GM23338 (cell line): ENCODE measurements at regions not wholly inside any gene's neighbourhood (a gene's known extent, or its start where the extent isn't known, plus 50 kb on each side); places are given as distances from the start of the nearest gene placed in this dataset.

Source experiments
- ATAC-seq: fragments of 200-7000 bp; cut with Tn5 transposase; 3 replicates; pipeline ENCODE4 v1.9.1; 2020
- DNase-seq: peaks from one replicate; pipeline ENCODE4 v3.0.0-alpha.2; 2015; ENCODE audit warnings: low spot score
- H2AFZ ChIP-seq: fragments of 200-600 bp; sonication (generic); 2 replicates; pipeline ENCODE4 v1.8.0; 2016; ENCODE audit warnings: antibody characterized with exemption, mild to moderate bottlenecking, moderate library complexity
- H3F3A ChIP-seq: fragments of 200-600 bp; sonication (generic); replicated peaks from 2 replicates; pipeline ENCODE4 v1.8.0; 2017; ENCODE audit warnings: antibody characterized with exemption, mixed run types, low read depth
- H3K27ac ChIP-seq: fragments of 200-600 bp; sonication (generic); 2 replicates; pipeline ENCODE4 v1.6.1; 2016; ENCODE audit warnings: low read depth
- H3K27me3 ChIP-seq: fragments of 200-600 bp; sonication (generic); 2 replicates; pipeline ENCODE4 v1.8.0; 2016; ENCODE audit warnings: mild to moderate bottlenecking, mixed run types, moderate library complexity; ENCODE audit not compliant: insufficient read depth
- H3K36me3 ChIP-seq: fragments of 200-600 bp; sonication (generic); 2 replicates; pipeline ENCODE4 v1.8.0; 2016; ENCODE audit warnings: mild to moderate bottlenecking; ENCODE audit not compliant: insufficient read depth
- H3K4me1 ChIP-seq: fragments of 200-600 bp; sonication (generic); 2 replicates; pipeline ENCODE4 v1.8.0; 2016; ENCODE audit warnings: mild to moderate bottlenecking, moderate library complexity; ENCODE audit not compliant: insufficient read depth
- H3K4me2 ChIP-seq: fragments of 200-600 bp; sonication (generic); 2 replicates; pipeline ENCODE4 v1.7.1; 2017; ENCODE audit warnings: mixed run types
- H3K4me3 ChIP-seq: fragments of 200-600 bp; sonication (generic); 2 replicates; pipeline ENCODE4 v1.6.1; 2016; ENCODE audit warnings: mixed run types
- H3K79me2 ChIP-seq: fragments of 200-600 bp; sonication (generic); replicated peaks from 2 replicates; pipeline ENCODE4 v1.8.0; 2017; ENCODE audit warnings: mild to moderate bottlenecking; ENCODE audit not compliant: insufficient read depth
- H3K9me2 ChIP-seq: fragments of 200-600 bp; sonication (generic); 2 replicates; pipeline ENCODE4 v1.8.0; 2017; ENCODE audit not compliant: insufficient read depth
- H4K20me1 ChIP-seq: fragments of 200-600 bp; sonication (generic); replicated peaks from 2 replicates; pipeline ENCODE4 v1.8.0; 2017; ENCODE audit warnings: mild to moderate bottlenecking; ENCODE audit not compliant: insufficient read depth
- H3K27ac Mint-ChIP-seq: 2 replicates; pipeline ENCODE4 v1.8.0; 2020; ENCODE audit warnings: inconsistent platforms, mild to moderate bottlenecking, moderate library complexity, mixed read lengths
- H3K27me3 Mint-ChIP-seq: 3 replicates; pipeline ENCODE4 v1.8.0; 2022; ENCODE audit warnings: low read depth, mild to moderate bottlenecking, moderate library complexity, mixed read lengths, inconsistent platforms; ENCODE audit not compliant: insufficient read depth, poor library complexity
- H3K36me3 Mint-ChIP-seq: 3 replicates; pipeline ENCODE4 v1.8.0; 2021; ENCODE audit warnings: low read depth, mild to moderate bottlenecking, inconsistent platforms, moderate library complexity, mixed read lengths
- H3K4me1 Mint-ChIP-seq: 3 replicates; pipeline ENCODE4 v1.8.0; 2020; ENCODE audit warnings: mild to moderate bottlenecking, inconsistent platforms, mixed read lengths
- H3K4me3 Mint-ChIP-seq: 3 replicates; pipeline ENCODE4 v1.8.0; 2021; ENCODE audit warnings: moderate library complexity, mild to moderate bottlenecking, inconsistent platforms, mixed read lengths
- H3K9me3 Mint-ChIP-seq: 3 replicates; pipeline ENCODE4 v1.8.0; 2020; ENCODE audit warnings: moderate library complexity, mild to moderate bottlenecking, inconsistent platforms, mixed read lengths
- CREB1 ChIP-seq: fragments of 250-450 bp; sonication (Bioruptor Pico); IDR thresholded peaks from 2 replicates; pipeline ENCODE4 v1.5.0; 2020; ENCODE audit warnings: low read depth, mild to moderate bottlenecking, moderate library complexity
- CTCF ChIP-seq, 2 experiments: fragments of 200-600 bp in 1 of 2; sonication (generic) in 1 of 2; conservative IDR thresholded peaks; 2 replicates each; pipeline versions ENCODE4 v1.5.1 to v1.6.1; 2016 to 2017; ENCODE audit warnings: antibody characterized with exemption in 2 of 2, low read depth in 2 of 2, mild to moderate bottlenecking in 2 of 2, moderate library complexity in 1 of 2
- ETS1 ChIP-seq: IDR thresholded peaks from 2 replicates; pipeline ENCODE4 v1.6.1; 2016; ENCODE audit warnings: antibody characterized with exemption
- EZH2 ChIP-seq: fragments of 200-600 bp; sonication (generic); IDR thresholded peaks from one replicate; pipeline ENCODE4 v1.8.0; 2017; ENCODE audit warnings: antibody characterized with exemption, mild to moderate bottlenecking, low read depth; ENCODE audit not compliant: unreplicated experiment
- EZH2phosphoT487 ChIP-seq: fragments of 200-600 bp; sonication (generic); IDR thresholded peaks from one replicate; pipeline ENCODE4 v1.8.1; 2018; ENCODE audit warnings: antibody characterized with exemption; ENCODE audit not compliant: unreplicated experiment
- JUNB ChIP-seq: IDR thresholded peaks from one replicate; pipeline ENCODE4 v1.6.1; 2016; ENCODE audit warnings: antibody characterized with exemption; ENCODE audit not compliant: unreplicated experiment
- NANOG ChIP-seq: IDR thresholded peaks from 2 replicates; pipeline ENCODE4 v1.6.1; 2016; ENCODE audit warnings: antibody characterized with exemption, borderline replicate concordance
- POLR2AphosphoS5 ChIP-seq: IDR thresholded peaks from 2 replicates; pipeline ENCODE4 v1.6.1; 2016; ENCODE audit warnings: antibody characterized with exemption, low read depth
- STAT1 ChIP-seq: IDR thresholded peaks from one replicate; pipeline ENCODE4 v1.6.1; 2016; ENCODE audit warnings: antibody characterized with exemption; ENCODE audit not compliant: unreplicated experiment
- ZNF114 ChIP-seq: fragments of 250-450 bp; sonication (Bioruptor Pico); IDR thresholded peaks from 2 replicates; pipeline ENCODE4 v1.5.0; 2020; ENCODE audit warnings: mild to moderate bottlenecking, moderate library complexity
- ZNF331 ChIP-seq: fragments of 250-450 bp; sonication (Bioruptor Pico); IDR thresholded peaks from 2 replicates; pipeline ENCODE4 v1.5.0; 2020; ENCODE audit warnings: low read depth, mild to moderate bottlenecking, moderate library complexity
- TF ChIP-seq, protein P1 (sequence below): fragments of 250-450 bp; sonication (Bioruptor Pico); IDR thresholded peaks from 2 replicates; pipeline ENCODE4 v1.5.0; 2020; ENCODE audit warnings: mild to moderate bottlenecking, moderate library complexity
- TF ChIP-seq, protein P2 (sequence below): IDR thresholded peaks from one replicate; pipeline ENCODE4 v1.6.1; 2018; ENCODE audit warnings: antibody characterized with exemption; ENCODE audit not compliant: unreplicated experiment

DNA sequence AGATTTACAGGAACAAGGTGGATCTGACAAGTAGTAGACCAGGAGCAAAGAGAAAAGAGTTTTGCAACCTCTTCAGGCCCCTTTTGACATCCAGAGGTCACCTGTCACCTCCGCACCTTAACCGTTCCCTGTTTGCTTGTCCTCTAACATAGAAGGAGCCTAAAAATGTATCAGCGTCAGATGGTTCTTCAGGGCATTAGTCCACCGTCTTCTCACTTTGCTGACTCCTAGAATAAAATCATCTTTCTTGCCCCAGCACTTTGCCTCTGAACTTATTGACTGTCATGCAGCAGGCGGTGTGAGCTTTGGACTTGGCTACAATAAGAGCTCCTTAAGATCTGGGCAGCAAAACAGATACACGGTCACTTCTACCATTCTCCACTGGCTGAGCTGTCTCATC lies 339.7 kb upstream of the B3GAT1 start:
- no peak for ATAC-seq
- Mint-ChIP-seq H3K9me3 (peaks cover 30% of the 10 kb centered on the region), H3K36me3 (peaks cover 27% of the 10 kb centered on the region), H3K4me3 (no peak overlapping the region), H3K4me1 (peaks cover 17% of the 10 kb centered on the region), H3K27ac (no peak overlapping the region), H3K27me3 (peaks cover 11% of the 10 kb centered on the region)
- Histone ChIP-seq H3K4me2 (no peak overlapping the region), H3K4me1 (peaks cover 9% of the 10 kb centered on the region; the same call in 1 of the 2 replicates), H3K79me2 (no peaks in the 10 kb centered on the region), H2AFZ (no peak overlapping the region), H3K27me3 (no peaks in the 10 kb centered on the region), H3F3A (no peaks in the 10 kb centered on the region), H3K36me3 (no peaks in the 10 kb centered on the region; the same call in 1 of the 2 replicates), H3K9me2 (peaks cover 11% of the 10 kb centered on the region), H4K20me1 (no peaks in the 10 kb centered on the region), H3K27ac (no peak overlapping the region), H3K4me3 (no peak overlapping the region)
- no peak for TF ChIP-seq STAT1
- TF ChIP-seq EZH2, result no peak
- no peak for TF ChIP-seq NANOG
- TF ChIP-seq ETS1, result no peak
- no peak for TF ChIP-seq POLR2AphosphoS5
- TF ChIP-seq, protein P1, sequence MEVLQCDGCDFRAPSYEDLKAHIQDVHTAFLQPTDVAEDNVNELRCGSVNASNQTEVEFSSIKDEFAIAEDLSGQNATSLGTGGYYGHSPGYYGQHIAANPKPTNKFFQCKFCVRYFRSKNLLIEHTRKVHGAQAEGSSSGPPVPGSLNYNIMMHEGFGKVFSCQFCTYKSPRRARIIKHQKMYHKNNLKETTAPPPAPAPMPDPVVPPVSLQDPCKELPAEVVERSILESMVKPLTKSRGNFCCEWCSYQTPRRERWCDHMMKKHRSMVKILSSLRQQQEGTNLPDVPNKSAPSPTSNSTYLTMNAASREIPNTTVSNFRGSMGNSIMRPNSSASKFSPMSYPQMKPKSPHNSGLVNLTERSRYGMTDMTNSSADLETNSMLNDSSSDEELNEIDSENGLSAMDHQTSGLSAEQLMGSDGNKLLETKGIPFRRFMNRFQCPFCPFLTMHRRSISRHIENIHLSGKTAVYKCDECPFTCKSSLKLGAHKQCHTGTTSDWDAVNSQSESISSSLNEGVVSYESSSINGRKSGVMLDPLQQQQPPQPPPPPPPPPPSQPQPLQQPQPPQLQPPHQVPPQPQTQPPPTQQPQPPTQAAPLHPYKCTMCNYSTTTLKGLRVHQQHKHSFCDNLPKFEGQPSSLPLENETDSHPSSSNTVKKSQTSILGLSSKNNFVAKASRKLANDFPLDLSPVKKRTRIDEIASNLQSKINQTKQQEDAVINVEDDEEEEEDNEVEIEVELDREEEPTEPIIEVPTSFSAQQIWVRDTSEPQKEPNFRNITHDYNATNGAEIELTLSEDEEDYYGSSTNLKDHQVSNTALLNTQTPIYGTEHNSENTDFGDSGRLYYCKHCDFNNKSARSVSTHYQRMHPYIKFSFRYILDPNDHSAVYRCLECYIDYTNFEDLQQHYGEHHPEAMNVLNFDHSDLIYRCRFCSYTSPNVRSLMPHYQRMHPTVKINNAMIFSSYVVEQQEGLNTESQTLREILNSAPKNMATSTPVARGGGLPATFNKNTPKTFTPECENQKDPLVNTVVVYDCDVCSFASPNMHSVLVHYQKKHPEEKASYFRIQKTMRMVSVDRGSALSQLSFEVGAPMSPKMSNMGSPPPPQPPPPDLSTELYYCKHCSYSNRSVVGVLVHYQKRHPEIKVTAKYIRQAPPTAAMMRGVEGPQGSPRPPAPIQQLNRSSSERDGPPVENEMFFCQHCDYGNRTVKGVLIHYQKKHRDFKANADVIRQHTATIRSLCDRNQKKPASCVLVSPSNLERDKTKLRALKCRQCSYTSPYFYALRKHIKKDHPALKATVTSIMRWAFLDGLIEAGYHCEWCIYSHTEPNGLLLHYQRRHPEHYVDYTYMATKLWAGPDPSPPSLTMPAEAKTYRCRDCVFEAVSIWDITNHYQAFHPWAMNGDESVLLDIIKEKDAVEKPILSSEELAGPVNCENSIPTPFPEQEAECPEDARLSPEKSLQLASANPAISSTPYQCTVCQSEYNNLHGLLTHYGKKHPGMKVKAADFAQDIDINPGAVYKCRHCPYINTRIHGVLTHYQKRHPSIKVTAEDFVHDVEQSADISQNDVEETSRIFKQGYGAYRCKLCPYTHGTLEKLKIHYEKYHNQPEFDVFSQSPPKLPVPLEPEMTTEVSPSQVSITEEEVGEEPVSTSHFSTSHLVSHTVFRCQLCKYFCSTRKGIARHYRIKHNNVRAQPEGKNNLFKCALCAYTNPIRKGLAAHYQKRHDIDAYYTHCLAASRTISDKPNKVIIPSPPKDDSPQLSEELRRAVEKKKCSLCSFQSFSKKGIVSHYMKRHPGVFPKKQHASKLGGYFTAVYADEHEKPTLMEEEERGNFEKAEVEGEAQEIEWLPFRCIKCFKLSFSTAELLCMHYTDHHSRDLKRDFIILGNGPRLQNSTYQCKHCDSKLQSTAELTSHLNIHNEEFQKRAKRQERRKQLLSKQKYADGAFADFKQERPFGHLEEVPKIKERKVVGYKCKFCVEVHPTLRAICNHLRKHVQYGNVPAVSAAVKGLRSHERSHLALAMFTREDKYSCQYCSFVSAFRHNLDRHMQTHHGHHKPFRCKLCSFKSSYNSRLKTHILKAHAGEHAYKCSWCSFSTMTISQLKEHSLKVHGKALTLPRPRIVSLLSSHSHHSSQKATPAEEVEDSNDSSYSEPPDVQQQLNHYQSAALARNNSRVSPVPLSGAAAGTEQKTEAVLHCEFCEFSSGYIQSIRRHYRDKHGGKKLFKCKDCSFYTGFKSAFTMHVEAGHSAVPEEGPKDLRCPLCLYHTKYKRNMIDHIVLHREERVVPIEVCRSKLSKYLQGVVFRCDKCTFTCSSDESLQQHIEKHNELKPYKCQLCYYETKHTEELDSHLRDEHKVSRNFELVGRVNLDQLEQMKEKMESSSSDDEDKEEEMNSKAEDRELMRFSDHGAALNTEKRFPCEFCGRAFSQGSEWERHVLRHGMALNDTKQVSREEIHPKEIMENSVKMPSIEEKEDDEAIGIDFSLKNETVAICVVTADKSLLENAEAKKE, result no peak
- no peak for TF ChIP-seq ZNF114 (CRISPR knock-in tag)
- TF ChIP-seq, protein P2, sequence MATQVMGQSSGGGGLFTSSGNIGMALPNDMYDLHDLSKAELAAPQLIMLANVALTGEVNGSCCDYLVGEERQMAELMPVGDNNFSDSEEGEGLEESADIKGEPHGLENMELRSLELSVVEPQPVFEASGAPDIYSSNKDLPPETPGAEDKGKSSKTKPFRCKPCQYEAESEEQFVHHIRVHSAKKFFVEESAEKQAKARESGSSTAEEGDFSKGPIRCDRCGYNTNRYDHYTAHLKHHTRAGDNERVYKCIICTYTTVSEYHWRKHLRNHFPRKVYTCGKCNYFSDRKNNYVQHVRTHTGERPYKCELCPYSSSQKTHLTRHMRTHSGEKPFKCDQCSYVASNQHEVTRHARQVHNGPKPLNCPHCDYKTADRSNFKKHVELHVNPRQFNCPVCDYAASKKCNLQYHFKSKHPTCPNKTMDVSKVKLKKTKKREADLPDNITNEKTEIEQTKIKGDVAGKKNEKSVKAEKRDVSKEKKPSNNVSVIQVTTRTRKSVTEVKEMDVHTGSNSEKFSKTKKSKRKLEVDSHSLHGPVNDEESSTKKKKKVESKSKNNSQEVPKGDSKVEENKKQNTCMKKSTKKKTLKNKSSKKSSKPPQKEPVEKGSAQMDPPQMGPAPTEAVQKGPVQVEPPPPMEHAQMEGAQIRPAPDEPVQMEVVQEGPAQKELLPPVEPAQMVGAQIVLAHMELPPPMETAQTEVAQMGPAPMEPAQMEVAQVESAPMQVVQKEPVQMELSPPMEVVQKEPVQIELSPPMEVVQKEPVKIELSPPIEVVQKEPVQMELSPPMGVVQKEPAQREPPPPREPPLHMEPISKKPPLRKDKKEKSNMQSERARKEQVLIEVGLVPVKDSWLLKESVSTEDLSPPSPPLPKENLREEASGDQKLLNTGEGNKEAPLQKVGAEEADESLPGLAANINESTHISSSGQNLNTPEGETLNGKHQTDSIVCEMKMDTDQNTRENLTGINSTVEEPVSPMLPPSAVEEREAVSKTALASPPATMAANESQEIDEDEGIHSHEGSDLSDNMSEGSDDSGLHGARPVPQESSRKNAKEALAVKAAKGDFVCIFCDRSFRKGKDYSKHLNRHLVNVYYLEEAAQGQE, result no peak
- TF ChIP-seq CREB1 (CRISPR knock-in tag), result no peak
- no peak for TF ChIP-seq EZH2phosphoT487
- no peak for TF ChIP-seq JUNB
- no peak for TF ChIP-seq CTCF (conservative IDR thresholded peaks at IDR 0.05; ENCODE audit: low read depth in 2 of 2)
- no peak for TF ChIP-seq ZNF331
- DNase-seq, result no peak
